Spleen (tissue), 7 donors: ENCODE measurements at regions not wholly inside any gene's neighbourhood (a gene's known extent, or its start where the extent isn't known, plus 50 kb on each side); places are given as distances from the start of the nearest gene placed in this dataset.

ENCODE experiments used
- CTCF ChIP-seq, 11 experiments: fragments of 200-600 bp in 7 of 11; fragments of 450-650 bp in 4 of 11; sonication (generic) in 4 of 11; IDR thresholded peaks in 8 of 11; conservative IDR thresholded peaks in 3 of 11; 1 replicate in 7 of 11; 2 replicates in 4 of 11; pipeline versions ENCODE4 v1.4.0 to v1.8.0; 2016 to 2021; ENCODE audit warnings: antibody characterized with exemption in 11 of 11, inconsistent platforms in 4 of 11, mild to moderate bottlenecking in 1 of 11
- POLR2A ChIP-seq, 3 donors: fragments of 450-650 bp; IDR thresholded peaks; one replicate each; pipeline ENCODE4 v1.5.1; 2017; ENCODE audit warnings: antibody characterized with exemption in 3 of 3, mild to moderate bottlenecking in 1 of 3
- POLR2AphosphoS5 ChIP-seq, 3 donors: sonication (generic); formaldehyde crosslinking; IDR thresholded peaks; one replicate each; pipeline ENCODE4 v1.5.1; 2017; ENCODE audit warnings: antibody characterized with exemption in 3 of 3
- donor health status: DM: no; HTN: no; CAD: no; lungs with moderate emphysema.
- donor health status: DM: no; HTN: no; CAD: no.
- donor health status: DM: no; HTN: no; CAD: no.

- TF ChIP-seq POLR2AphosphoS5 (IDR thresholded peaks at IDR 0.05) (no peak), CTCF (IDR thresholded peaks at IDR 0.05 in 8 of 11, conservative IDR thresholded peaks at IDR 0.05 in 3 of 11) (no peak), POLR2A (IDR thresholded peaks at IDR 0.05) (no peak)
Observed at GRCh38 chr6:65852369-65852852, 145.4 kb upstream of the EYS start.
